GM12878 (cell line): ENCODE measurements at regions not wholly inside any gene's neighbourhood (a gene's known extent, or its start where the extent isn't known, plus 50 kb on each side); places are given as distances from the start of the nearest gene placed in this dataset.

Experiments used
- ATAC-seq: fragments of 200-7000 bp; cut with Tn5 transposase; 3 replicates; pipeline ENCODE4 v1.9.1; 2020; ENCODE audit warnings: mild to moderate bottlenecking, moderate library complexity
- BruUV-seq: library from RNA; stranded (reverse); fragments of 400-500 nt; replicated peaks from 2 replicates; lab custom pipeline; 2021; lab: Mats Ljungman, UMichigan
- CTCF ChIA-PET: fragments of 300-600 bp; sonication (Branson Sonifier 250); formaldehyde crosslinking; extraction: SDS; loops from one replicate; lab custom pipeline; 2021; ENCODE audit warnings: inconsistent platforms; lab: Yijun Ruan, JAX
- POLR2A ChIA-PET: fragments of 350-600 bp; formaldehyde crosslinking; extraction: SDS; loops from one replicate; lab custom pipeline; 2021; ENCODE audit warnings: inconsistent platforms; lab: Charles Lee
- RAD21 ChIA-PET: fragments of 300-600 bp; sonication (Branson Sonifier 250); formaldehyde crosslinking; loops from one replicate; lab custom pipeline; 2023; ENCODE audit warnings: antibody characterized with exemption; ENCODE audit not compliant: unreplicated experiment; lab: Charles Lee
- SMC1A ChIA-PET: fragments of 300-600 bp; sonication (Branson Sonifier 250); formaldehyde crosslinking; loops from one replicate; lab custom pipeline; 2023; ENCODE audit not compliant: unreplicated experiment, uncharacterized antibody; lab: Charles Lee
- DNase-seq: peaks from one replicate; pipeline ENCODE4 v3.0.0-alpha.2; 2011; ENCODE audit warnings: low read depth, low spot score
- FAIRE-seq: peaks from 3 replicates; lab custom pipeline; 2011; peaks lifted over from hg19 to GRCh38; lab: Jason Lieb, UNC
- H2AFZ ChIP-seq: 2 replicates; pipeline ENCODE4 v1.6.0; 2011; ENCODE audit warnings: low read depth, low read length, control low read depth; ENCODE audit not compliant: control insufficient read depth
- H3K27ac ChIP-seq: 2 replicates; pipeline ENCODE4 v1.5.1; 2011; ENCODE audit warnings: control low read depth; ENCODE audit not compliant: control insufficient read depth, insufficient read depth
- H3K27me3 ChIP-seq, 2 experiments: replicated peaks in 1 of 2; 2 replicates each; pipeline versions ENCODE4 v1.6.0 to v1.6.1; 2011; ENCODE audit warnings: low read length in 1 of 2; ENCODE audit not compliant: control insufficient read depth in 2 of 2, insufficient read depth in 2 of 2
- H3K36me3 ChIP-seq, 2 experiments: 2 replicates each; pipeline ENCODE4 v1.5.1; 2011; ENCODE audit warnings: low read length in 1 of 2; ENCODE audit not compliant: control insufficient read depth in 2 of 2, insufficient read depth in 2 of 2
- H3K4me1 ChIP-seq: 2 replicates; pipeline ENCODE4 v1.6.1; 2011; ENCODE audit warnings: mild to moderate bottlenecking, low read length, moderate library complexity, mixed read lengths; ENCODE audit not compliant: control insufficient read depth, insufficient read depth
- H3K4me2 ChIP-seq: 2 replicates; pipeline ENCODE4 v1.6.0; 2011; ENCODE audit warnings: control low read depth; ENCODE audit not compliant: control insufficient read depth, insufficient read depth
- H3K4me3 ChIP-seq: fragments of 200-600 bp; sonication (generic); 2 replicates; pipeline ENCODE4 v1.5.1; 2016
- H3K79me2 ChIP-seq: 2 replicates; pipeline ENCODE4 v1.6.0; 2011; ENCODE audit warnings: low read length; ENCODE audit not compliant: control insufficient read depth, insufficient read depth
- H3K9ac ChIP-seq: 2 replicates; pipeline ENCODE4 v1.8.0; 2011; ENCODE audit warnings: low read length, control low read depth, mixed read lengths; ENCODE audit not compliant: control insufficient read depth, insufficient read depth
- H3K9me3 ChIP-seq: replicated peaks from 3 replicates; pipeline ENCODE4 v1.5.1; 2011; ENCODE audit warnings: mild to moderate bottlenecking, low read length; ENCODE audit not compliant: control insufficient read depth, insufficient read depth
- H4K20me1 ChIP-seq: 2 replicates; pipeline ENCODE4 v1.6.0; 2011; ENCODE audit not compliant: control insufficient read depth, insufficient read depth
- BMI1 ChIP-seq: fragments of 450-650 bp; IDR thresholded peaks from 2 replicates; pipeline ENCODE4 v1.6.1; 2016; ENCODE audit warnings: mild to moderate bottlenecking, moderate library complexity, borderline replicate concordance
- MYC ChIP-seq: IDR thresholded peaks from 2 replicates; pipeline ENCODE4 v1.6.1; 2011; ENCODE audit warnings: mild to moderate bottlenecking, low read length, moderate library complexity, inconsistent platforms; ENCODE audit not compliant: insufficient read depth, insufficient replicate concordance, insufficient read length, severe bottlenecking
- RB1 ChIP-seq: fragments of 450-650 bp; formaldehyde crosslinking; IDR thresholded peaks from 2 replicates; pipeline ENCODE4 v1.6.1; 2017; ENCODE audit warnings: mild to moderate bottlenecking, borderline replicate concordance
- ZNF24 ChIP-seq: fragments of 450-650 bp; IDR thresholded peaks from 2 replicates; pipeline ENCODE4 v1.6.1; 2017; ENCODE audit warnings: antibody characterized with exemption, mild to moderate bottlenecking
- WGBS: methylation state at CpG from one replicate; pipeline ENCODE4 v1.1.6; 2016; ENCODE audit warnings: low lambda C conversion rate; ENCODE audit not compliant: insufficient replicate concordance, insufficient coverage; ENCODE audit errors: missing lambda C conversion rate; 5-methylcytosine and 5-hydroxymethylcytosine counted together
- in situ Hi-C: fragments of 300-500 bp; cut with MboI; formaldehyde crosslinking; loops from 9 replicates; pipeline ENCODE4 v1.14.3; 2018; ENCODE audit warnings: mixed read lengths
- intact Hi-C: fragments of 100-400 bp; cut with micrococcal nuclease; formaldehyde crosslinking; loops from one replicate; pipeline ENCODE4 v1.14.2; 2022; ENCODE audit not compliant: unreplicated experiment
- TF ChIP-seq, protein P1 (sequence below), 3 experiments: IDR thresholded peaks in 2 of 3; conservative IDR thresholded peaks in 1 of 3; 2 replicates each; pipeline ENCODE4 v1.5.1; 2011; ENCODE audit warnings: low read depth in 3 of 3, low read length in 3 of 3, mild to moderate bottlenecking in 3 of 3, control low read depth in 2 of 3, moderate library complexity in 2 of 3, inconsistent platforms in 1 of 3, mixed read lengths in 1 of 3; ENCODE audit not compliant: control insufficient read depth in 2 of 3, insufficient read depth in 1 of 3; ENCODE audit errors: extremely low read depth in 1 of 3
- TF ChIP-seq, protein P2 (sequence below): fragments of 450-650 bp; IDR thresholded peaks from 2 replicates; pipeline ENCODE4 v1.6.1; 2016; ENCODE audit warnings: mild to moderate bottlenecking, moderate library complexity, borderline replicate concordance
- TF ChIP-seq, protein P3 (sequence below): fragments of 450-650 bp; IDR thresholded peaks from 2 replicates; pipeline ENCODE4 v1.6.1; 2014; ENCODE audit warnings: mild to moderate bottlenecking

DNA sequence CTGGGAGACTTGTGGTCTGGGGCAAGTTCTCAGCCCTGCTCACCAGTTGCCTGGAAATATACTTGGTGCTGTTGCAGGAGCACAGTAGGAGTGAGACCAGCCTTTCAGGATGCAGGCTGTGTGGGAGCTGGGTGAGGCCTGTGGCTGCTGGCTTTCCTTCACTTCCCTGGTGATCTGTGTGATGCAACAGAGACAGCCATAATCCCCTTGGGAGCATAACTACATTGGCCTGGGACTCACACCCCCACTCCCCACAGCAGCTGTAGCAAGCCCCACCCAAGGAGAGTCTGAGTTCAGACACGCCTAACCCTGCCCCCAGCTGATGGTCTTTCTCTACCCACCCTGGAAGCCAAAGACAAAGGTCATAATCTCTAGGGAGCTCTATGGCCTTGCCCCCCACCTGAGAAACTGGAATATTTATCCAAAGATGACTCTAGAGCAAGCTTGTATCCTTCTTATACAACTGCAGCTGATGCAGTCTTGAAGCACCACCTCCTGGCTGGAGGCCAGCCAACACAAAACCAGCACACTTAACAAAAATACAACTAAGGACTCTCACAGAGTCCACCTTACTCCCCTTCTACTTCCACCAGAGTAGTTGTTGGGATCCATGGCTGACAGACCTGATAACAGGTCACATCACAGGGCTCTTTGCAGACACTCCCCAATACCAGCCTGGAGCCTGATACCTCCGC is 190.4 kb upstream of the CPNE8 start:
- Histone ChIP-seq H3K79me2 (no peaks in the 10 kb centered on the region), H3K9me3 (no peaks in the 10 kb centered on the region), H3K9ac (no peak overlapping the region), H3K4me3 (no peak overlapping the region), H3K4me1 (no peaks in the 10 kb centered on the region), H2AFZ (no peak overlapping the region), H3K36me3 (no peaks in the 10 kb centered on the region), H3K27me3 (no peaks in the 10 kb centered on the region), H3K27ac (no peak overlapping the region), H4K20me1 (no peaks in the 10 kb centered on the region), H3K4me2 (no peak overlapping the region)
- 14% methylated on average over 2 of the region's 2 CpGs for WGBS
- DNase-seq (no peak), FAIRE-seq (no peak), ATAC-seq (no peak)
- CTCF ChIA-PET, result interaction anchor here (0.9 to 3.6 kb wide), 9 partner anchors 8 to 768 kb away, joined by 3 to 27 read pairs (median 5); no protein-coding TSS in a partner anchor
- SMC1A ChIA-PET, result interaction anchor here (0.9 to 1.6 kb wide), 2 partner anchors 175 to 176 kb away, joined by 3 to 9 read pairs; no protein-coding TSS in a partner anchor
- intact Hi-C loops, result no loop called here
- POLR2A ChIA-PET, result no interaction called here
- BruUV-seq, result no TSS peak
- no peak for TF ChIP-seq MYC
- TF ChIP-seq, protein P1, sequence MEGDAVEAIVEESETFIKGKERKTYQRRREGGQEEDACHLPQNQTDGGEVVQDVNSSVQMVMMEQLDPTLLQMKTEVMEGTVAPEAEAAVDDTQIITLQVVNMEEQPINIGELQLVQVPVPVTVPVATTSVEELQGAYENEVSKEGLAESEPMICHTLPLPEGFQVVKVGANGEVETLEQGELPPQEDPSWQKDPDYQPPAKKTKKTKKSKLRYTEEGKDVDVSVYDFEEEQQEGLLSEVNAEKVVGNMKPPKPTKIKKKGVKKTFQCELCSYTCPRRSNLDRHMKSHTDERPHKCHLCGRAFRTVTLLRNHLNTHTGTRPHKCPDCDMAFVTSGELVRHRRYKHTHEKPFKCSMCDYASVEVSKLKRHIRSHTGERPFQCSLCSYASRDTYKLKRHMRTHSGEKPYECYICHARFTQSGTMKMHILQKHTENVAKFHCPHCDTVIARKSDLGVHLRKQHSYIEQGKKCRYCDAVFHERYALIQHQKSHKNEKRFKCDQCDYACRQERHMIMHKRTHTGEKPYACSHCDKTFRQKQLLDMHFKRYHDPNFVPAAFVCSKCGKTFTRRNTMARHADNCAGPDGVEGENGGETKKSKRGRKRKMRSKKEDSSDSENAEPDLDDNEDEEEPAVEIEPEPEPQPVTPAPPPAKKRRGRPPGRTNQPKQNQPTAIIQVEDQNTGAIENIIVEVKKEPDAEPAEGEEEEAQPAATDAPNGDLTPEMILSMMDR (IDR thresholded peaks at IDR 0.05 in 2 of 3, conservative IDR thresholded peaks at IDR 0.05 in 1 of 3; ENCODE audit: control insufficient read depth in 2 of 3, extremely low read depth in 1 of 3, insufficient read depth in 1 of 3, low read depth in 3 of 3, low read length in 3 of 3), result peak in 1 of 3 experiments; percentile 18; a peak in 1 of 6 replicates
- in situ Hi-C loops, result no loop called here
- RAD21 ChIA-PET, result interaction anchor here (0.7 to 1.0 kb wide), 4 partner anchors 175 to 769 kb away, joined by 3 to 8 read pairs (median 3); no protein-coding TSS in a partner anchor

DNA sequence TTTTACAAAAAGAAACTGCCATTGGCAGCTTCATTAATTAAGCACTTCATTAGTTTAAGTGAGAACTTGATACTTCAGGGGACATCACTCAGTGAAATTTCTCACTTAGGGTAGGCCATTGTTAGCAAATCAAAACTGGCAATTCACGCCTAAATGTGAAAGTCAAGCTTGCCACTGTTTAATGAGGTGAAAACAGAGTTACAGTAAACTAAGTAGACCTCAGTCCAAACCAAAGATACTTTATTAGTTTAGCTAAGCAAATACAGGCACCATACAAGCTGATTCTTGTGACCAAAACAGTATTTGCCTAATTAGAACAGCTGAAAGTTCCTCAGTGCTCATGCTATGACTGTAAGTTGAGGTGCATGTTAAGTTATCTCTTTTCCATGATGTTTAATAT is 176.5 kb upstream of the CPNE8 start:
- FAIRE-seq, result peak; percentile 47
- Histone ChIP-seq H3K79me2 (no peaks in the 10 kb centered on the region), H3K9ac (no peak overlapping the region), H3K4me3 (no peak overlapping the region), H3K27ac (no peak overlapping the region), H3K27me3 (no peaks in the 10 kb centered on the region), H3K9me3 (no peaks in the 10 kb centered on the region), H3K4me1 (no peaks in the 10 kb centered on the region), H3K4me2 (no peak overlapping the region), H2AFZ (no peak overlapping the region), H4K20me1 (no peaks in the 10 kb centered on the region), H3K36me3 (no peaks in the 10 kb centered on the region)
- ChIA-PET RAD21 (interaction anchor here (1.3 kb wide), 2 partner anchors 161 to 177 kb away, joined by 3 to 4 read pairs; partner anchors contain the start of gene CPNE8), POLR2A (no interaction called here), SMC1A (interaction anchor here (0.7 to 1.9 kb wide), 6 partner anchors 15 to 168 kb away, joined by 3 to 4 read pairs (median 3); no protein-coding TSS in a partner anchor), CTCF (interaction anchor here (1.0 to 1.3 kb wide), 2 partner anchors 161 to 191 kb away, joined by 4 read pairs; no protein-coding TSS in a partner anchor)
- ATAC-seq, result peak; percentile 87
- 0% methylated on average over 1 of the region's 1 CpG for WGBS
- in situ Hi-C loops, result no loop called here
- intact Hi-C loops, result no loop called here
- DNase-seq, result peak; percentile 27
- no TSS peak for BruUV-seq
- TF ChIP-seq RB1 (no peak), ZNF24 (peak; percentile 93), BMI1 (peak; percentile 32; the same call in 1 of the 2 replicates)
- TF ChIP-seq, protein P2, sequence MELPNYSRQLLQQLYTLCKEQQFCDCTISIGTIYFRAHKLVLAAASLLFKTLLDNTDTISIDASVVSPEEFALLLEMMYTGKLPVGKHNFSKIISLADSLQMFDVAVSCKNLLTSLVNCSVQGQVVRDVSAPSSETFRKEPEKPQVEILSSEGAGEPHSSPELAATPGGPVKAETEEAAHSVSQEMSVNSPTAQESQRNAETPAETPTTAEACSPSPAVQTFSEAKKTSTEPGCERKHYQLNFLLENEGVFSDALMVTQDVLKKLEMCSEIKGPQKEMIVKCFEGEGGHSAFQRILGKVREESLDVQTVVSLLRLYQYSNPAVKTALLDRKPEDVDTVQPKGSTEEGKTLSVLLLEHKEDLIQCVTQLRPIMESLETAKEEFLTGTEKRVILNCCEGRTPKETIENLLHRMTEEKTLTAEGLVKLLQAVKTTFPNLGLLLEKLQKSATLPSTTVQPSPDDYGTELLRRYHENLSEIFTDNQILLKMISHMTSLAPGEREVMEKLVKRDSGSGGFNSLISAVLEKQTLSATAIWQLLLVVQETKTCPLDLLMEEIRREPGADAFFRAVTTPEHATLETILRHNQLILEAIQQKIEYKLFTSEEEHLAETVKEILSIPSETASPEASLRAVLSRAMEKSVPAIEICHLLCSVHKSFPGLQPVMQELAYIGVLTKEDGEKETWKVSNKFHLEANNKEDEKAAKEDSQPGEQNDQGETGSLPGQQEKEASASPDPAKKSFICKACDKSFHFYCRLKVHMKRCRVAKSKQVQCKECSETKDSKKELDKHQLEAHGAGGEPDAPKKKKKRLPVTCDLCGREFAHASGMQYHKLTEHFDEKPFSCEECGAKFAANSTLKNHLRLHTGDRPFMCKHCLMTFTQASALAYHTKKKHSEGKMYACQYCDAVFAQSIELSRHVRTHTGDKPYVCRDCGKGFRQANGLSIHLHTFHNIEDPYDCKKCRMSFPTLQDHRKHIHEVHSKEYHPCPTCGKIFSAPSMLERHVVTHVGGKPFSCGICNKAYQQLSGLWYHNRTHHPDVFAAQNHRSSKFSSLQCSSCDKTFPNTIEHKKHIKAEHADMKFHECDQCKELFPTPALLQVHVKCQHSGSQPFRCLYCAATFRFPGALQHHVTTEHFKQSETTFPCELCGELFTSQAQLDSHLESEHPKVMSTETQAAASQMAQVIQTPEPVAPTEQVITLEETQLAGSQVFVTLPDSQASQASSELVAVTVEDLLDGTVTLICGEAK, result peak; percentile 52; the same call in 1 of the 2 replicates
- TF ChIP-seq, protein P3, sequence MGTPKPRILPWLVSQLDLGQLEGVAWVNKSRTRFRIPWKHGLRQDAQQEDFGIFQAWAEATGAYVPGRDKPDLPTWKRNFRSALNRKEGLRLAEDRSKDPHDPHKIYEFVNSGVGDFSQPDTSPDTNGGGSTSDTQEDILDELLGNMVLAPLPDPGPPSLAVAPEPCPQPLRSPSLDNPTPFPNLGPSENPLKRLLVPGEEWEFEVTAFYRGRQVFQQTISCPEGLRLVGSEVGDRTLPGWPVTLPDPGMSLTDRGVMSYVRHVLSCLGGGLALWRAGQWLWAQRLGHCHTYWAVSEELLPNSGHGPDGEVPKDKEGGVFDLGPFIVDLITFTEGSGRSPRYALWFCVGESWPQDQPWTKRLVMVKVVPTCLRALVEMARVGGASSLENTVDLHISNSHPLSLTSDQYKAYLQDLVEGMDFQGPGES, result no peak
